ENCODE measurements at regions not wholly inside any gene's neighbourhood (a gene's known extent, or its start where the extent isn't known, plus 50 kb on each side); places are given as distances from the start of the nearest gene placed in this dataset.

- no peaks in the 10 kb centered on the region for H3K4me1 Mint-ChIP-seq
- H3K9me3 Mint-ChIP-seq: peaks cover 8% of the 10 kb centered on the region
- no peaks in the 10 kb centered on the region for H3K36me3 Mint-ChIP-seq (ENCODE audit: low read depth)
- H3K27ac Mint-ChIP-seq: no peak overlapping the region
- H3K27me3 Mint-ChIP-seq: no peaks in the 10 kb centered on the region
- no peak overlapping the region for H3K4me3 Mint-ChIP-seq
- ATAC-seq (replicated peaks): no peak
Measured at GRCh38 chr9:107708791-107709190, 219.2 kb upstream of the KLF4 start.

- Mint-ChIP-seq H3K9me3 (peaks cover 9% of the 10 kb centered on the region), H3K36me3 (ENCODE audit: low read depth) (no peaks in the 10 kb centered on the region), H3K27ac (no peak overlapping the region), H3K4me1 (no peaks in the 10 kb centered on the region), H3K4me3 (no peak overlapping the region), H3K27me3 (no peaks in the 10 kb centered on the region)
- ATAC-seq (replicated peaks): no peak
Measured at GRCh38 chr9:107707915-107708441, 218.4 kb upstream of the KLF4 start.

- ATAC-seq (replicated peaks): no peak
- Mint-ChIP-seq H3K27me3 (no peaks in the 10 kb centered on the region), H3K4me3 (no peak overlapping the region), H3K36me3 (ENCODE audit: low read depth) (no peaks in the 10 kb centered on the region), H3K4me1 (no peaks in the 10 kb centered on the region), H3K27ac (no peak overlapping the region), H3K9me3 (peaks cover 9% of the 10 kb centered on the region)
Measured at GRCh38 chr9:107707428-107707837, 217.9 kb upstream of the KLF4 start.

- Mint-ChIP-seq H3K27me3 (no peaks in the 10 kb centered on the region), H3K9me3 (peaks cover 9% of the 10 kb centered on the region), H3K36me3 (ENCODE audit: low read depth) (no peaks in the 10 kb centered on the region), H3K4me1 (no peaks in the 10 kb centered on the region), H3K27ac (no peak overlapping the region), H3K4me3 (no peak overlapping the region)
- no peak for ATAC-seq (replicated peaks)
Measured at GRCh38 chr9:107706701-107707427, 217.3 kb upstream of the KLF4 start.

GRCh38 chr9:107705521-107705920 is 216.0 kb upstream of the KLF4 start:
- no peaks in the 10 kb centered on the region for H3K36me3 Mint-ChIP-seq (ENCODE audit: low read depth)

GRCh38 chr9:107704774-107705173 is 215.2 kb upstream of the KLF4 start:
- no peaks in the 10 kb centered on the region for H3K27me3 Mint-ChIP-seq
- no peak overlapping the region for H3K27ac Mint-ChIP-seq
- peaks cover 3% of the 10 kb centered on the region for H3K4me1 Mint-ChIP-seq
- peaks cover 9% of the 10 kb centered on the region for H3K9me3 Mint-ChIP-seq
- H3K4me3 Mint-ChIP-seq: no peak overlapping the region
- H3K36me3 Mint-ChIP-seq (ENCODE audit: low read depth): no peaks in the 10 kb centered on the region
- no peak for ATAC-seq (replicated peaks)

More at GRCh38 chr9:107705521-107705920, 216.0 kb upstream of the KLF4 start:
- Mint-ChIP-seq H3K4me1 (peaks cover 3% of the 10 kb centered on the region), H3K27ac (no peak overlapping the region), H3K27me3 (no peaks in the 10 kb centered on the region), H3K9me3 (peaks cover 9% of the 10 kb centered on the region), H3K4me3 (no peak overlapping the region)
- no peak for ATAC-seq (replicated peaks)

GRCh38 chr9:107703651-107704050 is 214.1 kb upstream of the KLF4 start:
- Mint-ChIP-seq H3K27me3 (no peaks in the 10 kb centered on the region), H3K36me3 (ENCODE audit: low read depth) (no peaks in the 10 kb centered on the region), H3K9me3 (peaks cover 5% of the 10 kb centered on the region), H3K4me1 (peaks cover 3% of the 10 kb centered on the region), H3K27ac (no peak overlapping the region), H3K4me3 (no peak overlapping the region)
- ATAC-seq (replicated peaks): no peak

- ATAC-seq (replicated peaks): no peak
- Mint-ChIP-seq H3K27me3 (no peaks in the 10 kb centered on the region), H3K27ac (no peak overlapping the region), H3K4me1 (peaks cover 3% of the 10 kb centered on the region), H3K4me3 (no peak overlapping the region), H3K9me3 (peaks cover 10% of the 10 kb centered on the region), H3K36me3 (ENCODE audit: low read depth) (no peaks in the 10 kb centered on the region)
Measured at GRCh38 chr9:107700847-107701246, 211.3 kb upstream of the KLF4 start.

GRCh38 chr9:107699231-107699630 is 209.7 kb upstream of the KLF4 start:
- H3K9me3 Mint-ChIP-seq: peaks cover 10% of the 10 kb centered on the region
- ATAC-seq (replicated peaks): no peak
- peaks cover 3% of the 10 kb centered on the region for H3K4me1 Mint-ChIP-seq
- H3K27me3 Mint-ChIP-seq: no peaks in the 10 kb centered on the region
- H3K27ac Mint-ChIP-seq: no peak overlapping the region
- H3K4me3 Mint-ChIP-seq: no peak overlapping the region
- no peaks in the 10 kb centered on the region for H3K36me3 Mint-ChIP-seq (ENCODE audit: low read depth)

GRCh38 chr9:107698779-107699178 is 209.2 kb upstream of the KLF4 start:
- H3K4me3 Mint-ChIP-seq: no peak overlapping the region
- no peaks in the 10 kb centered on the region for H3K36me3 Mint-ChIP-seq (ENCODE audit: low read depth)
- no peak for ATAC-seq (replicated peaks)
- H3K27ac Mint-ChIP-seq: no peak overlapping the region
- no peaks in the 10 kb centered on the region for H3K27me3 Mint-ChIP-seq
- H3K9me3 Mint-ChIP-seq: peaks cover 9% of the 10 kb centered on the region
- peaks cover 3% of the 10 kb centered on the region for H3K4me1 Mint-ChIP-seq

GRCh38 chr9:107696302-107696701 is 206.7 kb upstream of the KLF4 start:
- no peaks in the 10 kb centered on the region for H3K27me3 Mint-ChIP-seq
- H3K4me3 Mint-ChIP-seq: no peak overlapping the region
- H3K9me3 Mint-ChIP-seq: peaks cover 4% of the 10 kb centered on the region
- no peak for ATAC-seq (replicated peaks)
- no peak overlapping the region for H3K27ac Mint-ChIP-seq
- peaks cover 3% of the 10 kb centered on the region for H3K4me1 Mint-ChIP-seq
- H3K36me3 Mint-ChIP-seq (ENCODE audit: low read depth): no peaks in the 10 kb centered on the region

GRCh38 chr9:107694390-107694789 is 204.8 kb upstream of the KLF4 start:
- H3K27me3 Mint-ChIP-seq: peaks cover 4% of the 10 kb centered on the region
- peaks cover 4% of the 10 kb centered on the region for H3K9me3 Mint-ChIP-seq
- no peak overlapping the region for H3K4me3 Mint-ChIP-seq
- H3K27ac Mint-ChIP-seq: no peak overlapping the region
- ATAC-seq (replicated peaks): no peak
- H3K4me1 Mint-ChIP-seq: no peaks in the 10 kb centered on the region
- H3K36me3 Mint-ChIP-seq (ENCODE audit: low read depth): no peaks in the 10 kb centered on the region

- peaks cover 4% of the 10 kb centered on the region for H3K27me3 Mint-ChIP-seq
- H3K9me3 Mint-ChIP-seq: peaks cover 7% of the 10 kb centered on the region
- no peak for ATAC-seq (replicated peaks)
- no peaks in the 10 kb centered on the region for H3K4me1 Mint-ChIP-seq
- H3K4me3 Mint-ChIP-seq: no peak overlapping the region
- H3K36me3 Mint-ChIP-seq (ENCODE audit: low read depth): no peaks in the 10 kb centered on the region
- H3K27ac Mint-ChIP-seq: no peak overlapping the region
Measured at GRCh38 chr9:107693625-107694326, 204.2 kb upstream of the KLF4 start.

GRCh38 chr9:107691664-107692063 is 202.1 kb upstream of the KLF4 start:
- Mint-ChIP-seq H3K4me3 (no peak overlapping the region), H3K27ac (no peak overlapping the region), H3K9me3 (peaks cover 3% of the 10 kb centered on the region), H3K27me3 (peaks cover 4% of the 10 kb centered on the region), H3K36me3 (ENCODE audit: low read depth) (no peaks in the 10 kb centered on the region), H3K4me1 (no peaks in the 10 kb centered on the region)
- ATAC-seq (replicated peaks): no peak

GRCh38 chr9:107690021-107690420 is 200.5 kb upstream of the KLF4 start:
- Mint-ChIP-seq H3K9me3 (peaks cover 7% of the 10 kb centered on the region), H3K27ac (no peak overlapping the region), H3K36me3 (ENCODE audit: low read depth) (no peaks in the 10 kb centered on the region), H3K27me3 (peaks cover 4% of the 10 kb centered on the region), H3K4me3 (no peak overlapping the region), H3K4me1 (no peaks in the 10 kb centered on the region)
- no peak for ATAC-seq (replicated peaks)
